Mesenchymal stem cell (in vitro differentiated cells and primary cell): ENCODE measurements at regions not wholly inside any gene's neighbourhood (a gene's known extent, or its start where the extent isn't known, plus 50 kb on each side); places are given as distances from the start of the nearest gene placed in this dataset.

Experiments
- DNase-seq: peaks from one replicate; pipeline ENCODE4 v3.0.0-alpha.2; 2013
- H2AFZ ChIP-seq: one replicate; pipeline ENCODE4 v1.6.1; 2013; ENCODE audit warnings: low read depth, mild to moderate bottlenecking, control low read depth, inconsistent platforms, low read length, moderate library complexity
- H2AK5ac ChIP-seq: 2 replicates; pipeline ENCODE4 v1.6.1; 2013; ENCODE audit warnings: low read length, moderate library complexity, mild to moderate bottlenecking, inconsistent platforms; ENCODE audit not compliant: severe bottlenecking
- H2BK120ac ChIP-seq: one replicate; pipeline ENCODE4 v1.6.1; 2013; ENCODE audit warnings: low read depth, mild to moderate bottlenecking, inconsistent platforms, low read length, moderate library complexity
- H2BK12ac ChIP-seq, 2 experiments: one replicate each; pipeline ENCODE4 v1.6.1; 2013; ENCODE audit warnings: inconsistent platforms in 2 of 2, low read length in 2 of 2, mild to moderate bottlenecking in 2 of 2, moderate library complexity in 2 of 2, control low read depth in 1 of 2
- H2BK15ac ChIP-seq: one replicate; pipeline ENCODE4 v1.6.1; 2013; ENCODE audit warnings: mild to moderate bottlenecking, low read depth, inconsistent platforms; ENCODE audit not compliant: poor library complexity, severe bottlenecking
- H2BK5ac ChIP-seq: 2 replicates; pipeline ENCODE4 v1.6.1; 2013; ENCODE audit warnings: low read depth, mild to moderate bottlenecking, low read length, control low read depth, inconsistent platforms; ENCODE audit not compliant: poor library complexity, severe bottlenecking
- H3K14ac ChIP-seq, 2 experiments: one replicate each; pipeline ENCODE4 v1.6.1; 2013; ENCODE audit warnings: inconsistent platforms in 2 of 2, low read length in 2 of 2, control low read depth in 1 of 2, mild to moderate bottlenecking in 1 of 2, moderate library complexity in 1 of 2
- H3K18ac ChIP-seq, 2 experiments: one replicate each; pipeline ENCODE4 v1.6.1; 2013; ENCODE audit warnings: inconsistent platforms in 2 of 2, low read length in 2 of 2, control low read depth in 1 of 2, low read depth in 1 of 2, mild to moderate bottlenecking in 1 of 2
- H3K23ac ChIP-seq, 2 experiments: one replicate each; pipeline ENCODE4 v1.6.1; 2013; ENCODE audit warnings: inconsistent platforms in 2 of 2, low read length in 2 of 2, mild to moderate bottlenecking in 2 of 2, moderate library complexity in 2 of 2, control low read depth in 1 of 2
- H3K27ac ChIP-seq: 2 replicates; pipeline ENCODE4 v1.5.1; 2013; ENCODE audit warnings: mild to moderate bottlenecking, moderate library complexity, low read length, control low read depth, inconsistent platforms; ENCODE audit not compliant: poor library complexity, severe bottlenecking
- H3K27me3 ChIP-seq, 2 experiments: 2 replicates each; pipeline versions ENCODE4 v1.6.1 to v1.7.0; 2013; ENCODE audit warnings: low read length in 2 of 2, mild to moderate bottlenecking in 2 of 2, moderate library complexity in 2 of 2, control low read depth in 1 of 2, inconsistent platforms in 1 of 2; ENCODE audit not compliant: control insufficient read depth in 1 of 2, insufficient read depth in 1 of 2
- H3K36me3 ChIP-seq, 2 experiments: 2 replicates each; pipeline versions ENCODE4 v1.6.1 to v1.7.0; 2013; ENCODE audit warnings: low read length in 2 of 2, control low read depth in 1 of 2, inconsistent platforms in 1 of 2, low read depth in 1 of 2, mild to moderate bottlenecking in 1 of 2; ENCODE audit not compliant: insufficient read depth in 2 of 2, control insufficient read depth in 1 of 2
- H3K4ac ChIP-seq, 2 experiments: one replicate each; pipeline ENCODE4 v1.6.1; 2013; ENCODE audit warnings: inconsistent platforms in 2 of 2, low read length in 2 of 2, mild to moderate bottlenecking in 2 of 2, moderate library complexity in 2 of 2, control low read depth in 1 of 2, low read depth in 1 of 2
- H3K4me1 ChIP-seq: 2 replicates; pipeline ENCODE4 v1.6.1; 2013; ENCODE audit warnings: low read depth, low read length, control low read depth; ENCODE audit not compliant: control insufficient read depth, insufficient read depth
- H3K4me2 ChIP-seq: 2 replicates; pipeline ENCODE4 v1.6.1; 2013; ENCODE audit warnings: low read length, mild to moderate bottlenecking, inconsistent platforms; ENCODE audit not compliant: poor library complexity, severe bottlenecking
- H3K4me3 ChIP-seq, 2 experiments: 2 replicates each; pipeline versions ENCODE4 v1.5.1 to v1.7.0; 2013; ENCODE audit warnings: low read length in 2 of 2, mild to moderate bottlenecking in 2 of 2, control low read depth in 1 of 2, low read depth in 1 of 2; ENCODE audit not compliant: insufficient read depth in 1 of 2
- H3K79me1 ChIP-seq: replicated peaks from 2 replicates; pipeline ENCODE4 v1.6.1; 2013; ENCODE audit warnings: mild to moderate bottlenecking, control low read depth, low read length, inconsistent platforms; ENCODE audit not compliant: poor library complexity, severe bottlenecking
- H3K9ac ChIP-seq: 2 replicates; pipeline ENCODE4 v1.7.0; 2013; ENCODE audit warnings: mild to moderate bottlenecking, low read length, moderate library complexity
- H3K9me3 ChIP-seq: 2 replicates; pipeline ENCODE4 v1.7.0; 2013; ENCODE audit warnings: mild to moderate bottlenecking, low read length; ENCODE audit not compliant: control insufficient read depth
- H4K8ac ChIP-seq: one replicate; pipeline ENCODE4 v1.6.1; 2013; ENCODE audit warnings: inconsistent platforms, mild to moderate bottlenecking, low read length, moderate library complexity
- H4K91ac ChIP-seq: one replicate; pipeline ENCODE4 v1.6.1; 2013; ENCODE audit warnings: mild to moderate bottlenecking, low read length, inconsistent platforms
- WGBS: methylation state at CpG from one replicate; pipeline ENCODE4 v1.1.7; 2013; ENCODE audit warnings: mixed read lengths; 5-methylcytosine and 5-hydroxymethylcytosine counted together

- H2BK12ac ChIP-seq = peak overlapping the region in 1 of 2 experiments; percentile 8
- 88% methylated on average over 8 of the region's 9 CpGs for WGBS
These were observed 207.8 kb downstream of the FAT4 start for GRCh38 chr4:125522588-125522987.

GRCh38 chr4:125522992-125523391 lies 208.2 kb downstream of the FAT4 start:
- 95% methylated on average over 9 of the region's 10 CpGs for WGBS

More at GRCh38 chr4:125522588-125522987, 207.8 kb downstream of the FAT4 start:
- Histone ChIP-seq H3K18ac (peak overlapping the region; percentile 30 to 52), H3K79me1 (no peaks in the 10 kb centered on the region), H3K9me3 (no peaks in the 10 kb centered on the region), H2BK120ac (no peak overlapping the region), H3K4me2 (no peak overlapping the region), H2BK5ac (no peak overlapping the region), H2BK15ac (no peak overlapping the region), H3K14ac (no peak overlapping the region), H3K36me3 (no peaks in the 10 kb centered on the region), H3K9ac (no peak overlapping the region), H3K4me1 (no peaks in the 10 kb centered on the region), H3K27me3 (no peaks in the 10 kb centered on the region), H3K23ac (no peak overlapping the region), H4K8ac (peak overlapping the region; percentile 24), H3K27ac (no peak overlapping the region), H3K4ac (peak overlapping the region in 1 of 2 experiments; percentile 43), H4K91ac (peak overlapping the region; percentile 43), H2AFZ (no peak overlapping the region), H2AK5ac (no peak overlapping the region), H3K4me3 (no peak overlapping the region)
- DNase-seq = no peak

GRCh38 chr4:125526420-125526819 lies 211.7 kb downstream of the FAT4 start:
- Histone ChIP-seq H2BK12ac (no peak overlapping the region), H3K23ac (no peak overlapping the region), H3K9ac (no peak overlapping the region), H3K4me1 (no peaks in the 10 kb centered on the region), H3K4ac (no peak overlapping the region), H2BK120ac (no peak overlapping the region), H3K9me3 (no peaks in the 10 kb centered on the region), H3K36me3 (no peaks in the 10 kb centered on the region), H3K14ac (no peak overlapping the region), H3K18ac (no peak overlapping the region), H3K4me2 (no peak overlapping the region), H4K91ac (no peak overlapping the region), H3K27ac (no peak overlapping the region), H4K8ac (no peak overlapping the region), H2AFZ (no peak overlapping the region), H2BK5ac (no peak overlapping the region), H3K79me1 (no peaks in the 10 kb centered on the region), H2BK15ac (no peak overlapping the region), H2AK5ac (no peak overlapping the region), H3K4me3 (no peak overlapping the region), H3K27me3 (no peaks in the 10 kb centered on the region)
- 86% methylated on average over 2 of the region's 2 CpGs for WGBS
- no peak for DNase-seq

More at GRCh38 chr4:125522992-125523391, 208.2 kb downstream of the FAT4 start:
- Histone ChIP-seq H3K23ac (no peak overlapping the region), H3K79me1 (no peaks in the 10 kb centered on the region), H3K18ac (no peak overlapping the region), H3K27ac (no peak overlapping the region), H3K9ac (no peak overlapping the region), H3K36me3 (no peaks in the 10 kb centered on the region), H3K4me1 (no peaks in the 10 kb centered on the region), H3K4me3 (no peak overlapping the region), H4K91ac (no peak overlapping the region), H2AK5ac (no peak overlapping the region), H2BK12ac (peak overlapping the region; percentile 8 to 38), H3K9me3 (no peaks in the 10 kb centered on the region), H2BK120ac (no peak overlapping the region), H4K8ac (no peak overlapping the region), H2BK5ac (no peak overlapping the region), H3K4ac (peak overlapping the region in 1 of 2 experiments; percentile 43), H3K4me2 (no peak overlapping the region), H3K27me3 (no peaks in the 10 kb centered on the region), H2AFZ (no peak overlapping the region), H2BK15ac (no peak overlapping the region), H3K14ac (no peak overlapping the region)
- no peak for DNase-seq

- no peak overlapping the region for H3K9ac ChIP-seq
These were observed 212.9 kb downstream of the FAT4 start for GRCh38 chr4:125527681-125528080.

More at GRCh38 chr4:125527681-125528080, 212.9 kb downstream of the FAT4 start:
- Histone ChIP-seq H4K8ac (no peak overlapping the region), H3K4me3 (no peak overlapping the region), H3K4ac (no peak overlapping the region), H3K18ac (no peak overlapping the region), H2AFZ (no peak overlapping the region), H3K14ac (no peak overlapping the region), H3K36me3 (no peaks in the 10 kb centered on the region), H3K23ac (no peak overlapping the region), H4K91ac (no peak overlapping the region), H2BK120ac (no peak overlapping the region), H3K27ac (no peak overlapping the region), H3K27me3 (no peaks in the 10 kb centered on the region), H3K4me2 (no peak overlapping the region), H3K9me3 (no peaks in the 10 kb centered on the region), H3K4me1 (no peaks in the 10 kb centered on the region), H2BK5ac (no peak overlapping the region), H3K79me1 (no peaks in the 10 kb centered on the region), H2AK5ac (no peak overlapping the region), H2BK15ac (no peak overlapping the region), H2BK12ac (no peak overlapping the region)
- DNase-seq = no peak
- WGBS = no CpG with 5 or more reads among the region's 1 CpG
